ENCODE measurements at regions not wholly inside any gene's neighbourhood (a gene's known extent, or its start where the extent isn't known, plus 50 kb on each side); places are given as distances from the start of the nearest gene placed in this dataset.

DNA sequence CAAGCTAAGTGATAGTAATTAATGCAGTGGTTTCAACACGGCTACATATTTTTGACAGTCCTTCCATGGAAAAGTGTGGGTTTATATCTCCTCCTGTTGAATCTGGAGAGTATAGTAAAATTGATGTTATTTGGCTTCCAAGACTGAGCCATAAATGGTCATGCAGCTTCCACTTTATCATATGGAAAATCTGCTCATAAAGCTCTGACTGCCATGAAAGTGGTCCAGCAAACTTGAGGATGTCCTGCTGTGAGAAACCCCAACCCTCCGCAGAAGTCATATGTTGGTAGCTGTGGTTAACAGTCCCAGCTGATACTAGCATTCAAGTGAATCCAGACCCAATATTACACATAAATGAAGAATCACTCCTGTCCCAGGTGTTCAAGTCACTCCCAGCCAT lies 378.3 kb downstream of the KCTD16 start:
- H3K9me3 ChIP-seq = peaks cover 0 to 4% (median 0%) of the 10 kb centered on the region in 12 donors
- TF ChIP-seq, protein P1, sequence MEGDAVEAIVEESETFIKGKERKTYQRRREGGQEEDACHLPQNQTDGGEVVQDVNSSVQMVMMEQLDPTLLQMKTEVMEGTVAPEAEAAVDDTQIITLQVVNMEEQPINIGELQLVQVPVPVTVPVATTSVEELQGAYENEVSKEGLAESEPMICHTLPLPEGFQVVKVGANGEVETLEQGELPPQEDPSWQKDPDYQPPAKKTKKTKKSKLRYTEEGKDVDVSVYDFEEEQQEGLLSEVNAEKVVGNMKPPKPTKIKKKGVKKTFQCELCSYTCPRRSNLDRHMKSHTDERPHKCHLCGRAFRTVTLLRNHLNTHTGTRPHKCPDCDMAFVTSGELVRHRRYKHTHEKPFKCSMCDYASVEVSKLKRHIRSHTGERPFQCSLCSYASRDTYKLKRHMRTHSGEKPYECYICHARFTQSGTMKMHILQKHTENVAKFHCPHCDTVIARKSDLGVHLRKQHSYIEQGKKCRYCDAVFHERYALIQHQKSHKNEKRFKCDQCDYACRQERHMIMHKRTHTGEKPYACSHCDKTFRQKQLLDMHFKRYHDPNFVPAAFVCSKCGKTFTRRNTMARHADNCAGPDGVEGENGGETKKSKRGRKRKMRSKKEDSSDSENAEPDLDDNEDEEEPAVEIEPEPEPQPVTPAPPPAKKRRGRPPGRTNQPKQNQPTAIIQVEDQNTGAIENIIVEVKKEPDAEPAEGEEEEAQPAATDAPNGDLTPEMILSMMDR (IDR thresholded peaks at IDR 0.05) = no peak
- no peak for TF ChIP-seq POLR2A (IDR thresholded peaks at IDR 0.05)
- H3K4me1 ChIP-seq = no peaks in the 10 kb centered on the region
- no peaks in the 10 kb centered on the region for H3K27me3 ChIP-seq
- ATAC-seq (no peak), DNase-seq (no peak)
- WGBS, 4 donors = 66 to 83% (median 75%) methylated on average over 2 of the region's 2 CpGs
- H3K27ac ChIP-seq = no peak overlapping the region
- H3K36me3 ChIP-seq = no peaks in the 10 kb centered on the region
- no peak overlapping the region for H3K4me3 ChIP-seq
- intact Hi-C loops (cut with DNase I) = no loop called here

DNA sequence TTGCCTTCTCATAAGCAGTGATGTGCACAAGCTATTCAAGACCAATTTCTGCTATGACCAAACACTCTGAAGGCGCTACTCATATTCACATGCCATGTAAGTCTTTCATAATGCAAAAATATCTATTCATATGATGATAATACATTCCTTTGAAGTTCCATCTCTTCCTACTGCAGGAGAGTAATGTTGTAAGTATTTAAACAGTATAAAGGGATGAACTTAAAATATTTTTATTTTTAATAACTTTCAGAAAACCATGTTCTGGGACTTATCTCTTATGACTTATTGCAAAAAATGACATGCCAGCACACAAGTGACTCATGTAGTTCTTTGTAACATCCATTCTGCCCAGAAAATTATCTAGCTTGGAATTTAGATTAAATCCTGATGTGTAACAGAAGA lies 376.4 kb downstream of the KCTD16 start:
- WGBS, 4 donors = 76 to 96% (median 80%) methylated on average over 1 of the region's 1 CpG
- TF ChIP-seq, protein P1 (IDR thresholded peaks at IDR 0.05) = no peak
- no peak for TF ChIP-seq POLR2A (IDR thresholded peaks at IDR 0.05)
- Histone ChIP-seq H3K27ac (no peak overlapping the region), H3K9me3 (no peaks in the 10 kb centered on the region), H3K4me1 (no peaks in the 10 kb centered on the region), H3K4me3 (no peak overlapping the region), H3K36me3 (no peaks in the 10 kb centered on the region), H3K27me3 (no peaks in the 10 kb centered on the region)
- DNase-seq = no peak
- no peak for ATAC-seq
- intact Hi-C loops (cut with DNase I) = no loop called here

DNA sequence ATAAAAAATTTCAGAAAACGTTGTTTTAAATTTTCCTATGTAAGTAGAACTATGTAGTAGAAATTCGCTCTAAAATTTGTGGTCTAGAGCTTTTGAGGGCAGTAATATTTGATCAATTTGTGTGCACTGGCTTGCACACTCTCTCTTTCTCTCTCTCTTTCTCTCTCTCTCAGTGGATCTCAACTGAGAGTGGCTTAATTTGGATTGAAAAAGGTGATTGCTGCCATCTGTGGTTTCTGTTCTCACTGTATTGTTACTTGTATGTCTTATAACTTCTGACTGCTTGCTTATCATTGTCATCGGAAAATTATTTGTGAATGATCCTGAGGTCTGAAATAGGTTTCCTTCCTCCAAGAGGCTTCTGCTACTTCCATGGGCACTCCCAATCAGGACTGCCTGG lies 368.2 kb downstream of the KCTD16 start:
- intact Hi-C loops (cut with DNase I) = no loop called here
- H3K4me3 ChIP-seq = no peak overlapping the region
- peaks cover 0 to 8% (median 0%) of the 10 kb centered on the region in 12 donors for H3K9me3 ChIP-seq
- no peaks in the 10 kb centered on the region for H3K27me3 ChIP-seq
- H3K4me1 ChIP-seq = no peaks in the 10 kb centered on the region
- no peaks in the 10 kb centered on the region for H3K36me3 ChIP-seq
- H3K27ac ChIP-seq = no peak overlapping the region
- 68 to 75% (median 73%) methylated on average over 3 of the region's 3 CpGs for WGBS, 4 donors
- no peak for ATAC-seq
- no peak for TF ChIP-seq POLR2A (IDR thresholded peaks at IDR 0.05)
- TF ChIP-seq, protein P1 (IDR thresholded peaks at IDR 0.05) = no peak
- DNase-seq = no peak

All from heart left ventricle (tissue), 16 donors.